ENCODE measurements at regions not wholly inside any gene's neighbourhood (a gene's known extent, or its start where the extent isn't known, plus 50 kb on each side); places are given as distances from the start of the nearest gene placed in this dataset.

- Histone ChIP-seq H2AFZ (ENCODE audit: low read length) (no peak overlapping the region), H3K27ac (ENCODE audit: low read depth, low read length, poor library complexity, severe bottlenecking) (no peak overlapping the region), H3K9me2 (ENCODE audit: insufficient read depth, low read length) (no peaks in the 10 kb centered on the region), H3K4me3 (ENCODE audit: low read depth, low read length, poor library complexity, severe bottlenecking) (no peak overlapping the region), H3K79me2 (ENCODE audit: insufficient read depth, low read depth, low read length) (no peaks in the 10 kb centered on the region), H3K4me2 (ENCODE audit: low read length) (no peak overlapping the region), H4K20me1 (ENCODE audit: insufficient read depth, low read length) (no peaks in the 10 kb centered on the region), H3K4me1 (ENCODE audit: insufficient read depth, low read length, poor library complexity, severe bottlenecking) (no peaks in the 10 kb centered on the region), H3K9me3 (ENCODE audit: low read length) (no peaks in the 10 kb centered on the region), H3K36me3 (ENCODE audit: insufficient read depth, low read length) (no peaks in the 10 kb centered on the region)
- TF ChIP-seq CTCF (conservative IDR thresholded peaks at IDR 0.05; ENCODE audit: low read length), result no peak
- TF ChIP-seq EZH2phosphoT487 (IDR thresholded peaks at IDR 0.05; ENCODE audit: borderline replicate concordance, low read depth, low read length), result no peak
- BruUV-seq (replicated peaks), result no TSS peak
- no peak for DNase-seq (ENCODE audit: low spot score)
- ChIA-PET CTCF (ENCODE audit: unreplicated experiment) (no interaction called here), POLR2A (no interaction called here)
- intact Hi-C loops (cut with micrococcal nuclease; ENCODE audit: unreplicated experiment), result no loop called here
These were observed 128.9 kb upstream of the RXFP2 start for GRCh38 chr13:31610270-31610998.

DNA sequence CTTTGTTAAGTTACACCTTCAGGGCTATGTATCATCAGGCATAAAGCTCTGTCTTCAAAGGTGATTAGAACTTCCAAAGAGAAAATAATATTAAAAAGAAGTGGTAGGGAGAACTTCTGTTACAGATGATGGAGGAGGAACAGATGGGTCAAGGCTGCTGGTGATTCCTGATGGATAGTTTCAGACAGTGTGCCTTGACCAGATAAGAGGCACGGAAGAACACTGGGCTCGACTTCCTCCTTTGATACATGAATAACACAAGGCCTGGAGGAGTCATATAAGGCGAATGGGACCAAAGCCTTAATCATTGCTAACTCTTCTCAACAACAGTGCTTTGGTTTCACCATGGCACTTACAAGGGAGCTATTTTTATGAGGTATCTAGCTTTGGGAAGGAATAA is 128.1 kb upstream of the RXFP2 start:
- TF ChIP-seq EZH2phosphoT487 (IDR thresholded peaks at IDR 0.05; ENCODE audit: borderline replicate concordance, low read depth, low read length) (no peak), CTCF (conservative IDR thresholded peaks at IDR 0.05; ENCODE audit: low read length) (no peak)
- no TSS peak for BruUV-seq (replicated peaks)
- DNase-seq (ENCODE audit: low spot score), result no peak
- Histone ChIP-seq H3K9me2 (ENCODE audit: insufficient read depth, low read length) (no peaks in the 10 kb centered on the region), H2AFZ (ENCODE audit: low read length) (no peak overlapping the region), H3K4me3 (ENCODE audit: low read depth, low read length, poor library complexity, severe bottlenecking) (no peak overlapping the region), H4K20me1 (ENCODE audit: insufficient read depth, low read length) (no peaks in the 10 kb centered on the region), H3K27ac (ENCODE audit: low read depth, low read length, poor library complexity, severe bottlenecking) (no peak overlapping the region), H3K4me1 (ENCODE audit: insufficient read depth, low read length, poor library complexity, severe bottlenecking) (no peaks in the 10 kb centered on the region), H3K79me2 (ENCODE audit: insufficient read depth, low read depth, low read length) (no peaks in the 10 kb centered on the region), H3K36me3 (ENCODE audit: insufficient read depth, low read length) (no peaks in the 10 kb centered on the region), H3K4me2 (ENCODE audit: low read length) (no peak overlapping the region), H3K9me3 (ENCODE audit: low read length) (no peaks in the 10 kb centered on the region)
- intact Hi-C loops (cut with micrococcal nuclease; ENCODE audit: unreplicated experiment), result no loop called here
- CTCF ChIA-PET (ENCODE audit: unreplicated experiment), result no interaction called here
- POLR2A ChIA-PET, result no interaction called here

DNA sequence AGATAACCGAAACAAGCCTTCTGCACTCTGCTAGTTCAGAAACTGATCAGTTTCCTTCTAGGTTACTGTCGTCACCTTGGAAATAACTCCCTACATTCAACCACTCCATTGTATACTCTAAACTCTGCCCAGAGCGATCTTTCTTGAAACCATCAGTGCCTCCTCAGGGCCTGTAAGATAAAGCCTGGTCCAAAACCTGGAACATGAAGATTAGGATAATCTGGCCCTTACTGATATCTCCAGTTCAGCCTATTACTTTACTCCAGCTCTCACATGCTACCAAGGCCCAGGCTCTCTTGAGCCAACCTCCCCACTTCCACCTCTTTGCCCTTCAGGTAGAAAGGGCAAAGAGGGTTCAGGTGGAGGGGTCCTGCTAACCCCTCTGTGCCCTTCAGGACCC is 125.3 kb upstream of the RXFP2 start:
- TF ChIP-seq EZH2phosphoT487 (IDR thresholded peaks at IDR 0.05; ENCODE audit: borderline replicate concordance, low read depth, low read length), result no peak
- no peak for TF ChIP-seq CTCF (conservative IDR thresholded peaks at IDR 0.05; ENCODE audit: low read length)
- H4K20me1 ChIP-seq (ENCODE audit: insufficient read depth, low read length), result no peaks in the 10 kb centered on the region
- ChIA-PET CTCF (ENCODE audit: unreplicated experiment) (no interaction called here), POLR2A (no interaction called here)
- H3K79me2 ChIP-seq (ENCODE audit: insufficient read depth, low read depth, low read length), result no peaks in the 10 kb centered on the region
- H3K36me3 ChIP-seq (ENCODE audit: insufficient read depth, low read length), result no peaks in the 10 kb centered on the region
- no peaks in the 10 kb centered on the region for H3K4me1 ChIP-seq (ENCODE audit: insufficient read depth, low read length, poor library complexity, severe bottlenecking)
- H3K4me2 ChIP-seq (ENCODE audit: low read length), result no peak overlapping the region
- H2AFZ ChIP-seq (ENCODE audit: low read length), result no peak overlapping the region
- no peak for DNase-seq (ENCODE audit: low spot score)
- H3K4me3 ChIP-seq (ENCODE audit: low read depth, low read length, poor library complexity, severe bottlenecking), result no peak overlapping the region
- no TSS peak for BruUV-seq (replicated peaks)
- no peaks in the 10 kb centered on the region for H3K9me2 ChIP-seq (ENCODE audit: insufficient read depth, low read length)
- intact Hi-C loops (cut with micrococcal nuclease; ENCODE audit: unreplicated experiment), result no loop called here
- H3K9me3 ChIP-seq (ENCODE audit: low read length), result no peaks in the 10 kb centered on the region
- H3K27ac ChIP-seq (ENCODE audit: low read depth, low read length, poor library complexity, severe bottlenecking), result no peak overlapping the region
